ENCODE measurements at regions not wholly inside any gene's neighbourhood (a gene's known extent, or its start where the extent isn't known, plus 50 kb on each side); places are given as distances from the start of the nearest gene placed in this dataset.
"Not testable (repeated sequence)": the region's sequence is repeated elsewhere in the genome, so short reads cannot be mapped to it uniquely, and the experiment has no call there.

DNA sequence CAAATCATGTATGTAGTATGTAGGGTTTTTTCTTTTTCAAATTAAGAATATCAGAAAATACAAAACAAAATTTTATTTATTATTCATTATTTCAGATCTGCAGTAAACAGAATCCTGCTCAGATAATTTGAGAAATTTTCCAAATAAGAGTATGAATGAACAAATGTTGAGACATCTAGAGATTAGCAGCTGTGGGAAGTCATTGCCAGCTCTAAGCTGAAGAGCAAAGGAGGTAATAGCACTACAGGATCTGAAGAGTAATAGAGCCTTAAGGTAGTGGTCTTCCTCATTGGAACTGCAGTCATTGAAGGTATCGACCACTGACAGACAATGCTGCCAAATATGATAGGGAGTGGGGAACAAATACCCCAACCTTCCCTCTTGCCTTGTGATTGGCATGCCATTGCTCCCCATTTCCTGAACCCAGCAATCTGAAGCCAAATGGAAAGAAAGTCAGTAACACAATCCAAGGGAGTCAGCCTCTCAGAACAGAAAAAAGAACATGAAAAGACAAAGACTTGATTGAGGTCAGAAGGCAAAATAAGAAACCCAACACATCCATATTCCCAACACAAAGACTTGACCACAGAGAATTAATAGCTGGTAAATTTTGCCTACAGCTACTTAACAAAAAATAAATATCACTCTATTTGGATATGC is 963.4 kb upstream of the ADAMTS5 start:
- TF ChIP-seq, protein P1, sequence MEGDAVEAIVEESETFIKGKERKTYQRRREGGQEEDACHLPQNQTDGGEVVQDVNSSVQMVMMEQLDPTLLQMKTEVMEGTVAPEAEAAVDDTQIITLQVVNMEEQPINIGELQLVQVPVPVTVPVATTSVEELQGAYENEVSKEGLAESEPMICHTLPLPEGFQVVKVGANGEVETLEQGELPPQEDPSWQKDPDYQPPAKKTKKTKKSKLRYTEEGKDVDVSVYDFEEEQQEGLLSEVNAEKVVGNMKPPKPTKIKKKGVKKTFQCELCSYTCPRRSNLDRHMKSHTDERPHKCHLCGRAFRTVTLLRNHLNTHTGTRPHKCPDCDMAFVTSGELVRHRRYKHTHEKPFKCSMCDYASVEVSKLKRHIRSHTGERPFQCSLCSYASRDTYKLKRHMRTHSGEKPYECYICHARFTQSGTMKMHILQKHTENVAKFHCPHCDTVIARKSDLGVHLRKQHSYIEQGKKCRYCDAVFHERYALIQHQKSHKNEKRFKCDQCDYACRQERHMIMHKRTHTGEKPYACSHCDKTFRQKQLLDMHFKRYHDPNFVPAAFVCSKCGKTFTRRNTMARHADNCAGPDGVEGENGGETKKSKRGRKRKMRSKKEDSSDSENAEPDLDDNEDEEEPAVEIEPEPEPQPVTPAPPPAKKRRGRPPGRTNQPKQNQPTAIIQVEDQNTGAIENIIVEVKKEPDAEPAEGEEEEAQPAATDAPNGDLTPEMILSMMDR (IDR thresholded peaks at IDR 0.05), result not testable (repeated sequence)
- TF ChIP-seq POLR2A, POLR2AphosphoS5, EP300 (IDR thresholded peaks at IDR 0.05): not testable (repeated sequence)
